ENCODE measurements at regions not wholly inside any gene's neighbourhood (a gene's known extent, or its start where the extent isn't known, plus 50 kb on each side); places are given as distances from the start of the nearest gene placed in this dataset.

GRCh38 chr14:61602003-61602732 is 93.1 kb upstream of the HIF1A start:
- peak in 2 of 4 donors; percentile 46 to 61 for ATAC-seq
- peak overlapping the region in 1 of 12 donors; percentile 69 for H3K27ac ChIP-seq
- no peak for TF ChIP-seq POLR2A (IDR thresholded peaks at IDR 0.05)
- TF ChIP-seq CTCF (IDR thresholded peaks at IDR 0.05), result no peak
- 58 to 64% (median 59%) methylated on average over 13 of the region's 13 CpGs for WGBS, 4 donors
- H3K4me1 ChIP-seq, result peaks cover 0 to 51% (median 12%) of the 10 kb centered on the region in 12 donors
- H3K9me3 ChIP-seq, result no peaks in the 10 kb centered on the region
- peak overlapping the region in 1 of 12 donors; percentile 13 for H3K4me3 ChIP-seq
- no peaks in the 10 kb centered on the region for H3K27me3 ChIP-seq
- no peak for DNase-seq
- H3K36me3 ChIP-seq, result no peaks in the 10 kb centered on the region
- intact Hi-C loops (cut with DNase I), result no loop called here

DNA sequence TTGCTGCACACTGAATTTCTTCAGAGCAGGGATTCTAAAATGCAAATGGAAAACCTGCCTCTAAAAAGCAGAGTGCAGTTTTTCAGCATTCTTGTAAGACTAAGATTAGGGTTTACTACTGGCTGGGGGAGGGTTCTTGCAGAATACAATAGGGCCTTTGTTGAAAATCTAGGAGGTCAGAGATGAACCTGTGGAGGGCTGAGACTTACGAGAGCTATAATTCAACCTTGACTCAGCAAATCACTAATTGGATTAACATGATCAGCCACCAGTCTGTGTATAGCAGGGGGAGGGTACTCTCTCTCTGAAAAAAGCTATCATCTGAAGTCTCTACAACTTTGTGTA is 92.6 kb upstream of the HIF1A start:
- no peak for DNase-seq
- no peak overlapping the region for H3K4me3 ChIP-seq
- TF ChIP-seq POLR2A (IDR thresholded peaks at IDR 0.05), result no peak
- no peak for TF ChIP-seq CTCF (IDR thresholded peaks at IDR 0.05)
- no peaks in the 10 kb centered on the region for H3K36me3 ChIP-seq
- no peaks in the 10 kb centered on the region for H3K9me3 ChIP-seq
- H3K27me3 ChIP-seq, result no peaks in the 10 kb centered on the region
- intact Hi-C loops (cut with DNase I), result no loop called here
- 70 to 88% (median 80%) methylated on average over 1 of the region's 1 CpG for WGBS, 4 donors
- ATAC-seq, result no peak
- peaks cover 0 to 55% (median 12%) of the 10 kb centered on the region in 12 donors for H3K4me1 ChIP-seq
- H3K27ac ChIP-seq, result peak overlapping the region in 1 of 12 donors; percentile 69

DNA sequence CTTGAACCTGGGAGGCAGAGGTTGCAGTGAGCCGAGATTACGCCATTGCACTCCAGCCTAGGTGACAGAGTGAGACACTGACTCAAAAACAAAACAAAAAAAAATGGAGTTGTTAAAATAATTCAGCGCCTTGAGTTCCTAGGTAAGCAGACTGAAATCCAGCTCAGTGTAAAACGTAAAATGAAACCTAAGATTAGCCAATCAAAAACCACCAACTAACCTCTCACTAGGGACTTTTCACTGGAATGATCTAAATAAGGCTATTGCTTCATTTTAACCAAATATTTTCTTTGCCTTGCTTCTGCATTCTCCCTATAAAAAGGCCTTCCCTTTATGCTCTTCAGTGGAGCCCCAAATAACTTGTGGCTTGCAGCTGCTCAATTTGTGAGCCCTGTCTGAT is 91.6 kb upstream of the HIF1A start:
- peak overlapping the region in 1 of 12 donors; percentile 38 for H3K27ac ChIP-seq
- no peaks in the 10 kb centered on the region for H3K36me3 ChIP-seq
- no peaks in the 10 kb centered on the region for H3K27me3 ChIP-seq
- 87 to 95% (median 92%) methylated on average over 4 of the region's 4 CpGs for WGBS, 4 donors
- intact Hi-C loops (cut with DNase I), result no loop called here
- no peak for ATAC-seq
- H3K4me3 ChIP-seq, result no peak overlapping the region
- no peak for DNase-seq
- H3K4me1 ChIP-seq, result peaks cover 0 to 53% (median 13%) of the 10 kb centered on the region in 12 donors
- no peak for TF ChIP-seq POLR2A (IDR thresholded peaks at IDR 0.05)
- TF ChIP-seq CTCF (IDR thresholded peaks at IDR 0.05), result no peak
- no peaks in the 10 kb centered on the region for H3K9me3 ChIP-seq

DNA sequence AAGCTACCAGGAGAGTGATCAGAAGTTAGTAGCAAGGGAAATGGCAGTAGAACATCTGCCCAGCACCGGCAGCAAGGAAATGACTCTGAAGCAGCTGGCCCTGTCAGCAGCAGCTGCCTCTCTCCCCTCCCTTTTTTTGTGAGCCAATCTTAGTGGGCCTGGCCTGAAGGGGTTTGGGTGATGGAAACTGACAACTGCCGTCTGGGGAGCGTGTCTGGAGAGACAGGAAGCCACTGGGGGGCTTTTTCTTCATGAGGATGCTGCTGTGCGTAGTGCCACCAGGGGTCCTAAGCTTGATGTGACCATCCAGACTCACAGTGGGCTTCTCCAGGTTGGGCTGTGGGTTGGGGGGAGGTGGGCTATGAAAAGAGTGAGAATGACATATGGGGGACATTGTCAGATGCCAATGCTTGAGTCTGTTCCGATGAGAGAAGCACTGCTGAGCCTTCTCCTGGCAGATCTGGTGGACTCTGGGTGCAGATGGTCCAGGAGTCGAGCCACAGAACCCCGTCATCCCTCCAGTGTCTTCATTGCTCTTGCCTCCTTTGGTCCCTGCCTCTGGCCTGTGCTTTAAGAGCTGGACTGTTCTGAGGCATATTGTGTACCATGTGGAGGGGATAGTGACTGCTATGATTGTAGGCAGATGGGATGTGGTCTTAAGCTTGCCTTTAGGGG is 87.6 kb upstream of the HIF1A start:
- no peaks in the 10 kb centered on the region for H3K36me3 ChIP-seq
- H3K4me3 ChIP-seq, result no peak overlapping the region
- H3K9me3 ChIP-seq, result no peaks in the 10 kb centered on the region
- no peak overlapping the region for H3K27ac ChIP-seq
- no peaks in the 10 kb centered on the region for H3K27me3 ChIP-seq
- no peak for TF ChIP-seq CTCF (IDR thresholded peaks at IDR 0.05)
- no peak for TF ChIP-seq POLR2A (IDR thresholded peaks at IDR 0.05)
- H3K4me1 ChIP-seq, result peaks cover 0 to 40% (median 14%) of the 10 kb centered on the region in 12 donors
- DNase-seq, result no peak
- ATAC-seq, result peak in 1 of 4 donors; percentile 29
- 78 to 82% (median 79%) methylated on average over 7 of the region's 7 CpGs for WGBS, 4 donors
- intact Hi-C loops (cut with DNase I), result no loop called here
